ENCODE measurements at regions not wholly inside any gene's neighbourhood (a gene's known extent, or its start where the extent isn't known, plus 50 kb on each side); places are given as distances from the start of the nearest gene placed in this dataset.

DNA sequence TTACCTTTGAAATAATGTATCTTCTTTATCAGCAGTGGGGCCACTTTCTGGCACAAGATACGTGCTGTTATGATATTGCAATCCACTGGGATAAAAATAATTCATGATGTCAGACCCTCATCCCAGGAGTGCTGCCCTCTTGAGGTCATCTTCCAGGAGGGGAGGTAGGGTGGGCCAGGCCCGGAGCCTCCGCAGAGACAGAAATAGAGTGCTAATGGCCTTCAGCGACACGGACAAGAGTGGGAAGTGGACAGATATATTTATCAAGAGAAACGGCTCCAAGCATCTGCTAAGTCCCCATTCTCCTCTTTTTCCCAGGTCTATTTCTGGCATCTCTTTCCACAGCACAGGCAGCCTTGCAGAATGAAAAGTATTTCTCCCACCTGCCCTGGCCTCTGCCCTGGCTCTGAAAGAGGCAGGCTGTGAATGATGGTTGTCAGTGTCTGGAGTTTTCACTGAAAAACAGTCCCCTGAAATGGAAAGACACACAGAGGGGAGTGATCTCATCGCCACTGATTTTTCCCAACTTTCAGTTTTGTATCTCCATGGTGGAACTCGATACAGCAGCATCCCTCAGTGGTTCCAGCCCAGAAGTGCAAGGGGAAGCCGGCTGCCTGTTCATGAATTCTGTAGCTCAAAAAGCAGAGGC is 251.7 kb upstream of the MYO3A start:
- no peak overlapping the region for H2BK15ac ChIP-seq (ENCODE audit: low read length)
- H3K4me1 ChIP-seq (replicated peaks in 1 of 4; ENCODE audit: control insufficient read depth in 3 of 4, insufficient read depth in 4 of 4, low read length in 3 of 4): peaks cover 0 to 5% (median 1%) of the 10 kb centered on the region in 4 experiments; a peak in 1 of 7 replicates
- H3K56ac ChIP-seq (replicated peaks; ENCODE audit: insufficient read length, low read depth, low read length): no peak overlapping the region
- H2BK5ac ChIP-seq (ENCODE audit: low read depth, low read length): no peak overlapping the region
- no peaks in the 10 kb centered on the region for H3K79me1 ChIP-seq (ENCODE audit: low read depth, low read length)
- FAIRE-seq (no peak), DNase-seq (ENCODE audit: low read depth in 1 of 2, low spot score in 2 of 2) (no peak)
- WGBS, 2 experiments (ENCODE audit: extremely low coverage in 1 of 2, insufficient coverage in 1 of 2, insufficient read length in 1 of 2, insufficient replicate concordance in 2 of 2, low coverage in 1 of 2, low lambda C conversion rate in 2 of 2, missing lambda C conversion rate in 1 of 2): 87% methylated on average over 9 of the region's 9 CpGs; no CpG with 5 or more reads in 1 of the 2 experiments
- H4K20me1 ChIP-seq (replicated peaks in 1 of 2; ENCODE audit: control insufficient read depth in 1 of 2, insufficient read depth in 2 of 2, low read length in 2 of 2): no peaks in the 10 kb centered on the region
- POLR2A ChIA-PET (ENCODE audit: partially characterized antibody): no interaction called here
- H3K4me3 ChIP-seq (ENCODE audit: extremely low read depth in 1 of 4, insufficient read depth in 2 of 4, low read depth in 3 of 4, low read length in 4 of 4): no peak overlapping the region
- no peak overlapping the region for H4K91ac ChIP-seq (replicated peaks; ENCODE audit: insufficient read length, low read length)
- CTCF ChIA-PET (ENCODE audit: partially characterized antibody): interaction anchor here (0.6 to 2.8 kb wide), 18 partner anchors 10 to 779 kb away, joined by 3 to 18 read pairs (median 4); no protein-coding TSS in a partner anchor
- H4K8ac ChIP-seq (ENCODE audit: extremely low read depth, insufficient read depth, low read length): no peak overlapping the region
- no peak overlapping the region for H3K23ac ChIP-seq (ENCODE audit: insufficient read length)
- H3K36me3 ChIP-seq (ENCODE audit: control insufficient read depth in 2 of 4, insufficient read depth in 4 of 4, low read length in 3 of 4): no peaks in the 10 kb centered on the region
- no peak overlapping the region for H2BK120ac ChIP-seq (replicated peaks; ENCODE audit: low read depth, low read length)
- no peak overlapping the region for H2AK5ac ChIP-seq (ENCODE audit: low read depth, low read length)
- H3K4ac ChIP-seq (replicated peaks; ENCODE audit: insufficient read length, low read depth, low read length): no peak overlapping the region
- no peaks in the 10 kb centered on the region for H3K27me3 ChIP-seq (replicated peaks in 1 of 4; ENCODE audit: control insufficient read depth in 3 of 4, extremely low read depth in 1 of 4, insufficient read depth in 3 of 4, low read length in 3 of 4)
- H3K27ac ChIP-seq (ENCODE audit: low read depth, low read length): no peak overlapping the region
- H2BK20ac ChIP-seq (ENCODE audit: low read length): no peak overlapping the region
- no peaks in the 10 kb centered on the region for H3K79me2 ChIP-seq (ENCODE audit: control insufficient read depth in 1 of 2, insufficient read depth in 2 of 2, low read length in 2 of 2)
- no peak overlapping the region for H3K14ac ChIP-seq (ENCODE audit: insufficient read length)
- no peaks in the 10 kb centered on the region for H3K23me2 ChIP-seq (ENCODE audit: low read depth, low read length)
- no peak overlapping the region for H3K18ac ChIP-seq (ENCODE audit: extremely low read depth, low read length)
- no peak overlapping the region for H4K5ac ChIP-seq (ENCODE audit: insufficient read length, low read depth, low read length)
- no peak overlapping the region for H2BK12ac ChIP-seq (ENCODE audit: low read depth, low read length)
- no peak overlapping the region for H3K9ac ChIP-seq (replicated peaks in 1 of 4; ENCODE audit: extremely low read depth in 1 of 4, low read depth in 3 of 4, low read length in 3 of 4)
- no peak overlapping the region for H2AFZ ChIP-seq (ENCODE audit: low read length)
- H3K9me3 ChIP-seq (ENCODE audit: insufficient read depth in 2 of 2, low read depth in 1 of 2, low read length in 1 of 2): no peaks in the 10 kb centered on the region
- no peak overlapping the region for H3K4me2 ChIP-seq (ENCODE audit: insufficient read depth in 1 of 2, low read depth in 2 of 2, low read length in 2 of 2)
- TF ChIP-seq SUZ12 (IDR thresholded peaks at IDR 0.05; ENCODE audit: low read length): no peak
- TF ChIP-seq CTBP2 (IDR thresholded peaks at IDR 0.05; ENCODE audit: borderline replicate concordance, insufficient read depth, insufficient read length, low read length): no peak
- TF ChIP-seq CHD1 (IDR thresholded peaks at IDR 0.05; ENCODE audit: low read depth, low read length): no peak
- TF ChIP-seq BACH1 (IDR thresholded peaks at IDR 0.05; ENCODE audit: low read length): no peak
- no peak for TF ChIP-seq NRF1 (IDR thresholded peaks at IDR 0.05; ENCODE audit: low read depth, low read length)
- no peak for TF ChIP-seq RXRA (IDR thresholded peaks at IDR 0.05; ENCODE audit: insufficient read depth, low read depth, low read length)
- TF ChIP-seq SIRT6 (IDR thresholded peaks at IDR 0.05; ENCODE audit: low read length): no peak
- TF ChIP-seq CBX5 (IDR thresholded peaks at IDR 0.05; ENCODE audit: low read depth, low read length): no peak
- peak; percentile 77 to 78 for TF ChIP-seq RAD21 (IDR thresholded peaks at IDR 0.05 in 1 of 2, conservative IDR thresholded peaks at IDR 0.05 in 1 of 2; ENCODE audit: low read depth in 2 of 2, low read length in 2 of 2)
- TF ChIP-seq CREB1 (IDR thresholded peaks at IDR 0.05): no peak
- TF ChIP-seq BRCA1 (IDR thresholded peaks at IDR 0.05; ENCODE audit: low read depth, low read length): no peak
- TF ChIP-seq ASH2L (IDR thresholded peaks at IDR 0.05; ENCODE audit: low read length): no peak
- no peak for TF ChIP-seq YY1 (IDR thresholded peaks at IDR 0.05; ENCODE audit: low read depth, low read length)
- TF ChIP-seq TBP (IDR thresholded peaks at IDR 0.05; ENCODE audit: low read depth, low read length): no peak
